ENCODE measurements at regions not wholly inside any gene's neighbourhood (a gene's known extent, or its start where the extent isn't known, plus 50 kb on each side); places are given as distances from the start of the nearest gene placed in this dataset.

- H3K9me3 ChIP-seq = no peaks in the 10 kb centered on the region
- no peaks in the 10 kb centered on the region for H3K27me3 ChIP-seq
- H3K4me3 ChIP-seq (ENCODE audit: low read depth, low read length) = no peak overlapping the region
- H3K4me1 ChIP-seq = no peaks in the 10 kb centered on the region
- H3K36me3 ChIP-seq = no peaks in the 10 kb centered on the region
- TF ChIP-seq CTCF (IDR thresholded peaks at IDR 0.05; ENCODE audit: low read depth, low read length) = no peak
- DNase-seq = no peak
Measured at GRCh38 chr11:119520966-119521365, 98.0 kb upstream of the THY1 start.

DNA sequence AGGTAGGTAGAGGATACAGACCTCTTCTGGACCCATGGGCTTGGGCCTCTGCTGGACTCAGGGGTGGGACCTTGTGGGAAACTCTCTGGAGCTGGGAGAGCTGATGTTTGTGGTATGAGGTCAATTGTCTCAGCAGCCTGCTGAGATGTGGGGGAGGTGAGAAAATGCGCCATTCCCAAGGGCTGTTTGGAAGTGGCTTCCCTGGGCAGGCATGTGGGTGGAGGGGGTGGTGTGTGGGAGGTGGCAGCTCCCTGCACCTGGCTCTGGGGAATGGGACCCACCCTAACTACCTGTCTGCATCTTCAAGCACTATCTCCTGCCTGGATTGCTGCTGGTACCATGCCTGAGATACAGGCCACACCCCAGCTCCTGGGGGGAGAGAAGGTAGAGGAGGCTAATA lies 97.4 kb upstream of the THY1 start:
- no peak for DNase-seq
- Histone ChIP-seq H3K4me3 (ENCODE audit: low read depth, low read length) (no peak overlapping the region), H3K27me3 (no peaks in the 10 kb centered on the region), H3K4me1 (no peaks in the 10 kb centered on the region), H3K36me3 (no peaks in the 10 kb centered on the region), H3K9me3 (no peaks in the 10 kb centered on the region)
- no peak for TF ChIP-seq CTCF (IDR thresholded peaks at IDR 0.05; ENCODE audit: low read depth, low read length)

DNA sequence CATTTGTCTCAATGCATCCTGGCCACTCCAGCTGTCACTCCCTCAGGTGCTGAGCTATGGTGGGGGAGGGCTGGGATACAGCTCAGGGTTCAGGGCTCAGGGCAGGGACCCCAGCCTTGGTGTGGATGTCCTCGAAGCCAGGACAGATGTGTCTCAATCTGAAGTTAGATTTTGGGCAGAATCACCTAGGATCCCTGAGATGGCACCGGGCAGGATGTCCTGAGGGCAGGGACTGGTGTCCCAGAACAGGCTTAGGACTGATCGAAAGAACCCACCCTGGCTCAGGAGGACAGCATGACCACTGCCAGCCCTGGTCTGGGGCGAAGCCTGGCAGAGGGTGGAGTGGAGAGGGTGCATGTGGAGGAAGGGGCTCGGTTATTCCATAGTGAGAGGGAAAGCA lies 96.8 kb upstream of the THY1 start:
- Histone ChIP-seq H3K4me1 (no peaks in the 10 kb centered on the region), H3K36me3 (no peaks in the 10 kb centered on the region), H3K27me3 (no peaks in the 10 kb centered on the region), H3K4me3 (ENCODE audit: low read depth, low read length) (no peak overlapping the region), H3K9me3 (no peaks in the 10 kb centered on the region)
- TF ChIP-seq CTCF (IDR thresholded peaks at IDR 0.05; ENCODE audit: low read depth, low read length) = no peak
- no peak for DNase-seq

DNA sequence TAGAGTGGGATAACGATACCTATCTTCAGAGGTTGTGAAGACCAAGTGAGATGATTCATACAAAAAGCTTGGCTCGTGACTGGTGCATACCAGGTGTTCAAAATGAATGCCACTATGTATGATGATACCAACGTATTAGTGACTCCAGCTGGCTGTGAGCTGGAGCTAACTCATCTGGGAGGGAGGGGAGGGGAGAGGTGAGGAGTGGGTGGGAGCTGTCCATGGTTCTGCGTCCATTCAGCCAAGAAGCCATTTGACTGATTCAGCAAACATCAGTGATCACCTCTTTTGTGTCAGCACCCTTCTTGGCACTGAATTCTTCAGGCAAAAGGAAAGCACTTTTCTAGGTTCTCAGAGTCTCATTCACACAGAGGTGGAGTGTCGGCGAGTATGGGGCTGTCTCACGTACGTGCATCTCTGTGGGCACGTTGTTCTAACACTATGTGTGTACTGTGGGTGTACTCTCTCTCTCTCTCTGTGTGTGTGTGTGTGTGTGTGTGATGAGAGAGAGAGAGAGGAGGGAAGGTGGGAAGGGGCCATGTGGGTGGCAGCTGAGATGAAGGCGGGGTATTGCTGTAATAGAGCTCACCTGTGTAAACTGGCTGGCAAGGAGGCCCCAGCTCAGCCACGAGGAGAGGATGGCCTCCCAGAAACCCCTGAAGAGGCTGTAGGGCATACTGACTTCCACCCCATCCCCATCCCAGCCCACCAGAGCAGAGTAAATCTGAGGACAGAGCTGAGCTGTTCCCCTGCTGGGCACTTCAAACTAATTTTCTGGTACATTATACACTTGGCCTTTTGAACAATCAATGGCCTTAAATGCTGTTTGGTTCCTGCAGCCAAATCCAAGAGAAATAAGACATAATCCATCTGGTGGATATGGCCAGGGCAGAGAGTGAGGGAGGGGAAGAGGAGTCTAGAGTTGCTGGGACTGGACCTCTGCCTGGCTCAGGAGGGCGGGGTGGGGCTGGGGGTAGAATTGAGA lies 96.1 kb upstream of the THY1 start:
- no peak for DNase-seq
- TF ChIP-seq CTCF (IDR thresholded peaks at IDR 0.05; ENCODE audit: low read depth, low read length) = no peak
- Histone ChIP-seq H3K4me1 (no peaks in the 10 kb centered on the region), H3K4me3 (ENCODE audit: low read depth, low read length) (no peak overlapping the region), H3K9me3 (no peaks in the 10 kb centered on the region), H3K36me3 (no peaks in the 10 kb centered on the region), H3K27me3 (no peaks in the 10 kb centered on the region)

DNA sequence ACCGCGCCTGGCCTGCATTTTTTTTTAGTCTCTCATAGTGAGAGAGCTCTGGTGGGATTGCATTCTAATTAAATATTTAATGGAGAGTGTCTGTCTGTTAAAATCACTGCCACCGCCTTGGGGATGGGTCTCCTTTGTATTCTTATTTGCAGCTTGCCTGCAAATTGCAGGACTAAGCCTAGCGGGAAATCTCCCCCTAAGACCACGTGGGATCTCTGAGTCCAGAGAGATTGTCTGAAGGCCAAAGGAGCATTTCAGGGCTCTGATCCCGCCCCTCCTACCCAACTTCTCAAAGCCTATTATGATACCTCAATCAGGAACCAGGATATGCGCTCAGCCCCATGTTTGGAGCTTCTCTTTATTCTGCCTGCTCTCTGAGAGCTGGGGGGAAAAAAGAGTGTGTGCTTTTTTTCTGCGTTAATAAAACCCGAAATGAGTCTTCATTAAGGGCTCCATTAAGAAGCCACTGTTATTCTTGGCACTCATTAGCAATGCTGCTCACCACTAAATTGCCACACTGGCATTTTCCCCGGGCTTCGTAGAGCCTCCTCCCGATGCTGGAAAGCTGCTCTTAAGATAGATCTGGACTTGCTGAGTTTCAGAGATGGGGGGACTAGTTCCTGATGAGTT lies 92.9 kb upstream of the THY1 start:
- H3K27me3 ChIP-seq = no peaks in the 10 kb centered on the region
- H3K36me3 ChIP-seq = no peaks in the 10 kb centered on the region

More for the DNA sequence above, 92.9 kb upstream of the THY1 start:
- no peak for DNase-seq
- H3K4me1 ChIP-seq = peaks cover 22% of the 10 kb centered on the region
- no peak for TF ChIP-seq CTCF (IDR thresholded peaks at IDR 0.05; ENCODE audit: low read depth, low read length)
- no peaks in the 10 kb centered on the region for H3K9me3 ChIP-seq
- no peak overlapping the region for H3K4me3 ChIP-seq (ENCODE audit: low read depth, low read length)

Measured in BE2C (cell line).